ENCODE measurements at regions not wholly inside any gene's neighbourhood (a gene's known extent, or its start where the extent isn't known, plus 50 kb on each side); places are given as distances from the start of the nearest gene placed in this dataset.

GRCh38 chr4:29636961-29637360 lies 1083.2 kb upstream of the PCDH7 start:
- no peak for TF ChIP-seq CTCF (IDR thresholded peaks at IDR 0.05)
- TF ChIP-seq POLR2A (IDR thresholded peaks at IDR 0.05): no peak

All from body of pancreas (tissue), 4 donors.